ENCODE measurements at regions not wholly inside any gene's neighbourhood (a gene's known extent, or its start where the extent isn't known, plus 50 kb on each side); places are given as distances from the start of the nearest gene placed in this dataset.

DNA sequence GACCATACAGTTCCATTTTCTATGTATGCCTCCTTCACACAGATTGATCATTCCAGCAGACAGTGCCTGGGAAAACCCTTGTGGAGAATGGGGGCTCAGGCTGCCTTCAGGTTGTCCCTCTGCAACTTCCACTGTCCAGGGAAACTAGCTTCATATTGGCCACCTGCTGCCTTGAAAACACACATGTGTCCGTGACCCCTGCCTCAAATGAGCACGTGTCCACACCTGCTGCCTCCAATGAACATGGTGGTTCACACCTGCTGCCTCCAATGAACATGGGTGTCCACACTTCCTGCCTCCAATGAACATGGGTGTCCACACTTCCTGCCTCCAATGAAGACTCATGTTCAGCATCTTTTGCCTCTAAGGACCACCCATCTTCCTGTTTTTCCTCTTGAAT is 185.4 kb upstream of the ADCY2 start:
- TF ChIP-seq, protein P1, sequence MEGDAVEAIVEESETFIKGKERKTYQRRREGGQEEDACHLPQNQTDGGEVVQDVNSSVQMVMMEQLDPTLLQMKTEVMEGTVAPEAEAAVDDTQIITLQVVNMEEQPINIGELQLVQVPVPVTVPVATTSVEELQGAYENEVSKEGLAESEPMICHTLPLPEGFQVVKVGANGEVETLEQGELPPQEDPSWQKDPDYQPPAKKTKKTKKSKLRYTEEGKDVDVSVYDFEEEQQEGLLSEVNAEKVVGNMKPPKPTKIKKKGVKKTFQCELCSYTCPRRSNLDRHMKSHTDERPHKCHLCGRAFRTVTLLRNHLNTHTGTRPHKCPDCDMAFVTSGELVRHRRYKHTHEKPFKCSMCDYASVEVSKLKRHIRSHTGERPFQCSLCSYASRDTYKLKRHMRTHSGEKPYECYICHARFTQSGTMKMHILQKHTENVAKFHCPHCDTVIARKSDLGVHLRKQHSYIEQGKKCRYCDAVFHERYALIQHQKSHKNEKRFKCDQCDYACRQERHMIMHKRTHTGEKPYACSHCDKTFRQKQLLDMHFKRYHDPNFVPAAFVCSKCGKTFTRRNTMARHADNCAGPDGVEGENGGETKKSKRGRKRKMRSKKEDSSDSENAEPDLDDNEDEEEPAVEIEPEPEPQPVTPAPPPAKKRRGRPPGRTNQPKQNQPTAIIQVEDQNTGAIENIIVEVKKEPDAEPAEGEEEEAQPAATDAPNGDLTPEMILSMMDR (IDR thresholded peaks at IDR 0.05), result no peak
- TF ChIP-seq POLR2A (IDR thresholded peaks at IDR 0.05), result no peak
